Limb (tissue), 2 donors: ENCODE measurements at regions not wholly inside any gene's neighbourhood (a gene's known extent, or its start where the extent isn't known, plus 50 kb on each side); places are given as distances from the start of the nearest gene placed in this dataset.

Experiments
- DNase-seq, 2 donors: peaks; one replicate each; pipeline ENCODE4 v3.0.0-alpha.2; 2016; ENCODE audit errors: extremely low spot score in 2 of 2

GRCh38 chr4:180840142-180840541, 1403.1 kb upstream of the TENM3 start:
- DNase-seq: no peak

- no peak for DNase-seq
Observed at GRCh38 chr4:180850318-180850940, 1392.8 kb upstream of the TENM3 start.

GRCh38 chr4:180852738-180853137, 1390.5 kb upstream of the TENM3 start:
- no peak for DNase-seq

- no peak for DNase-seq
Observed at GRCh38 chr4:180855184-180855583, 1388.0 kb upstream of the TENM3 start.

GRCh38 chr4:180860089-180860720, 1383.0 kb upstream of the TENM3 start:
- no peak for DNase-seq

GRCh38 chr4:180861651-180862050, 1381.6 kb upstream of the TENM3 start:
- DNase-seq: no peak

GRCh38 chr4:180866933-180867643, 1376.1 kb upstream of the TENM3 start:
- DNase-seq: no peak

GRCh38 chr4:180870623-180871022, 1372.6 kb upstream of the TENM3 start:
- DNase-seq: no peak

GRCh38 chr4:180898305-180898704, 1344.9 kb upstream of the TENM3 start:
- DNase-seq: no peak

GRCh38 chr4:180900781-180901180, 1342.4 kb upstream of the TENM3 start:
- no peak for DNase-seq

GRCh38 chr4:180909279-180909678, 1333.9 kb upstream of the TENM3 start:
- no peak for DNase-seq

GRCh38 chr4:180913750-180914149, 1329.5 kb upstream of the TENM3 start:
- no peak for DNase-seq

GRCh38 chr4:180923486-180923885, 1319.7 kb upstream of the TENM3 start:
- no peak for DNase-seq

- DNase-seq: no peak
Observed at GRCh38 chr4:180925805-180926204, 1317.4 kb upstream of the TENM3 start.

- DNase-seq: no peak
Observed at GRCh38 chr4:180926277-180926676, 1316.9 kb upstream of the TENM3 start.

GRCh38 chr4:180932370-180933001, 1310.7 kb upstream of the TENM3 start:
- no peak for DNase-seq

- no peak for DNase-seq
Observed at GRCh38 chr4:180937083-180937482, 1306.1 kb upstream of the TENM3 start.

- DNase-seq: no peak
Observed at GRCh38 chr4:180940680-180941079, 1302.5 kb upstream of the TENM3 start.

GRCh38 chr4:180942367-180942916, 1300.8 kb upstream of the TENM3 start:
- no peak for DNase-seq

- DNase-seq: no peak
Observed at GRCh38 chr4:180946188-180946587, 1297.0 kb upstream of the TENM3 start.

GRCh38 chr4:180947425-180947824, 1295.8 kb upstream of the TENM3 start:
- DNase-seq: peak in 1 of 2 donors; percentile 53
